ENCODE measurements at regions not wholly inside any gene's neighbourhood (a gene's known extent, or its start where the extent isn't known, plus 50 kb on each side); places are given as distances from the start of the nearest gene placed in this dataset.

DNA sequence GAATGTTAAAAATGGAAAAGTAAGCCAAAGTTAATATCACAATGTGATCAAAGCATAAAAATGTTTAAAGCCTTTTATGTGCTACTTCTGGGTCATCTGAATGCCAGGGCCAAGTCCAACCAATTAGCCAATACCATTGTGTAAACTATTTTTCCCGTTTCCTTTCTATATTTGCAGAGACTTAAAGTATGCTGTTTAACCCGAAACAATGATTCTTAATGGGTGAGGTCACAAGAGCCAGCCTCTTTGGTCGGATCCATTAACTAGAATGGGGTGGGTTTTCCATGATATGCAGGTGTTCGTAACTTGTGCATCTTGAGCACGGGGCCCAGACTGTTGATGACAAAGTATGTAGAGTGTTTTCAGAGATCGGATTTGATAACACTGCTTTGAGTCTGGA is 111.3 kb upstream of the IGFBP3 start:
- TF ChIP-seq, protein P1, sequence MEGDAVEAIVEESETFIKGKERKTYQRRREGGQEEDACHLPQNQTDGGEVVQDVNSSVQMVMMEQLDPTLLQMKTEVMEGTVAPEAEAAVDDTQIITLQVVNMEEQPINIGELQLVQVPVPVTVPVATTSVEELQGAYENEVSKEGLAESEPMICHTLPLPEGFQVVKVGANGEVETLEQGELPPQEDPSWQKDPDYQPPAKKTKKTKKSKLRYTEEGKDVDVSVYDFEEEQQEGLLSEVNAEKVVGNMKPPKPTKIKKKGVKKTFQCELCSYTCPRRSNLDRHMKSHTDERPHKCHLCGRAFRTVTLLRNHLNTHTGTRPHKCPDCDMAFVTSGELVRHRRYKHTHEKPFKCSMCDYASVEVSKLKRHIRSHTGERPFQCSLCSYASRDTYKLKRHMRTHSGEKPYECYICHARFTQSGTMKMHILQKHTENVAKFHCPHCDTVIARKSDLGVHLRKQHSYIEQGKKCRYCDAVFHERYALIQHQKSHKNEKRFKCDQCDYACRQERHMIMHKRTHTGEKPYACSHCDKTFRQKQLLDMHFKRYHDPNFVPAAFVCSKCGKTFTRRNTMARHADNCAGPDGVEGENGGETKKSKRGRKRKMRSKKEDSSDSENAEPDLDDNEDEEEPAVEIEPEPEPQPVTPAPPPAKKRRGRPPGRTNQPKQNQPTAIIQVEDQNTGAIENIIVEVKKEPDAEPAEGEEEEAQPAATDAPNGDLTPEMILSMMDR (IDR thresholded peaks at IDR 0.05) = no peak
- TF ChIP-seq EZH2 (IDR thresholded peaks at IDR 0.05; ENCODE audit: borderline replicate concordance, insufficient read depth, low read depth, low read length, poor library complexity, severe bottlenecking) = no peak
